ENCODE measurements at regions not wholly inside any gene's neighbourhood (a gene's known extent, or its start where the extent isn't known, plus 50 kb on each side); places are given as distances from the start of the nearest gene placed in this dataset.

- peak; percentile 9 for DNase-seq (ENCODE audit: low read depth)
- no peak for TF ChIP-seq CTCF (conservative IDR thresholded peaks at IDR 0.05; ENCODE audit: low read length)
- no peak overlapping the region for H3K4me3 ChIP-seq (ENCODE audit: low read length)
Measured at GRCh38 chr11:79498667-79499066, 57.8 kb upstream of the TENM4 start.

- TF ChIP-seq CTCF (conservative IDR thresholded peaks at IDR 0.05; ENCODE audit: low read length), result peak; percentile 97
- DNase-seq (ENCODE audit: low read depth), result peak; percentile 57
- no peak overlapping the region for H3K4me3 ChIP-seq (ENCODE audit: low read length)
Measured at GRCh38 chr11:79493555-79494171, 52.8 kb upstream of the TENM4 start.

- no peak for TF ChIP-seq CTCF (conservative IDR thresholded peaks at IDR 0.05; ENCODE audit: low read length)
Measured at GRCh38 chr11:79492008-79492407, 51.2 kb upstream of the TENM4 start.

More at GRCh38 chr11:79492008-79492407, 51.2 kb upstream of the TENM4 start:
- H3K4me3 ChIP-seq (ENCODE audit: low read length), result no peak overlapping the region
- DNase-seq (ENCODE audit: low read depth), result no peak
